Prostate gland (tissue), 2 donors: ENCODE measurements at regions not wholly inside any gene's neighbourhood (a gene's known extent, or its start where the extent isn't known, plus 50 kb on each side); places are given as distances from the start of the nearest gene placed in this dataset.
"Not testable (repeated sequence)": the region's sequence is repeated elsewhere in the genome, so short reads cannot be mapped to it uniquely, and the experiment has no call there.

Source experiments
- POLR2A ChIP-seq: fragments of 450-650 bp; IDR thresholded peaks from one replicate; pipeline ENCODE4 v1.6.1; 2016; ENCODE audit warnings: antibody characterized with exemption, mild to moderate bottlenecking
- POLR2AphosphoS5 ChIP-seq: sonication (generic); formaldehyde crosslinking; IDR thresholded peaks from one replicate; pipeline ENCODE4 v1.6.1; 2017; ENCODE audit warnings: antibody characterized with exemption
- TF ChIP-seq, protein P1 (sequence below), 4 experiments: fragments of 200-600 bp in 2 of 4; fragments of 450-650 bp in 2 of 4; sonication (generic) in 2 of 4; IDR thresholded peaks; 1 replicate in 3 of 4; 2 replicates in 1 of 4; pipeline ENCODE4 v1.5.1; 2016 to 2019; ENCODE audit warnings: antibody characterized with exemption in 4 of 4, mild to moderate bottlenecking in 2 of 4, moderate library complexity in 2 of 4

DNA sequence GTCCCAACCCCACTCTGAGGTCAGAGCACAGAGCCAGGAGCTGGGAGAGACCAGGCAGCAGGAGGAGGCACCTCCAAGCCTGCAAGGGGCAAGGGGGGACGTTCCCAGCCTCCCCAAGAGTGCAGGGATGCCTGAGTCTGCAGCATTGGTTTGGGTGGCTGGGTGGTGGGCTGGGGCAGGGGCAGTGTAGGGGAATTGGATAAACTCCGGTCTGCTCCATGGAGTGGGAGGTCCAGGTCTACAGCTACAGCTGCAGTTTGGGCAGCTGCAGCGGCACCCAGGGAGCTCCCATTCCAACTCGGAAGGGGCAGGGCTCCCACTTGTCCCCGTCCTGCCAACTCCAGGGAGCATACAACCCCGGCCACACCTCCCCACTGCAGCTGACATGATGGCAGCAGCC lies 617.5 kb upstream of the SEMA6D start:
- not testable (repeated sequence) for TF ChIP-seq POLR2A, POLR2AphosphoS5
- TF ChIP-seq, protein P1, sequence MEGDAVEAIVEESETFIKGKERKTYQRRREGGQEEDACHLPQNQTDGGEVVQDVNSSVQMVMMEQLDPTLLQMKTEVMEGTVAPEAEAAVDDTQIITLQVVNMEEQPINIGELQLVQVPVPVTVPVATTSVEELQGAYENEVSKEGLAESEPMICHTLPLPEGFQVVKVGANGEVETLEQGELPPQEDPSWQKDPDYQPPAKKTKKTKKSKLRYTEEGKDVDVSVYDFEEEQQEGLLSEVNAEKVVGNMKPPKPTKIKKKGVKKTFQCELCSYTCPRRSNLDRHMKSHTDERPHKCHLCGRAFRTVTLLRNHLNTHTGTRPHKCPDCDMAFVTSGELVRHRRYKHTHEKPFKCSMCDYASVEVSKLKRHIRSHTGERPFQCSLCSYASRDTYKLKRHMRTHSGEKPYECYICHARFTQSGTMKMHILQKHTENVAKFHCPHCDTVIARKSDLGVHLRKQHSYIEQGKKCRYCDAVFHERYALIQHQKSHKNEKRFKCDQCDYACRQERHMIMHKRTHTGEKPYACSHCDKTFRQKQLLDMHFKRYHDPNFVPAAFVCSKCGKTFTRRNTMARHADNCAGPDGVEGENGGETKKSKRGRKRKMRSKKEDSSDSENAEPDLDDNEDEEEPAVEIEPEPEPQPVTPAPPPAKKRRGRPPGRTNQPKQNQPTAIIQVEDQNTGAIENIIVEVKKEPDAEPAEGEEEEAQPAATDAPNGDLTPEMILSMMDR (IDR thresholded peaks at IDR 0.05), result not testable (repeated sequence)
